HG03025 (cell line): ENCODE measurements at regions not wholly inside any gene's neighbourhood (a gene's known extent, or its start where the extent isn't known, plus 50 kb on each side); places are given as distances from the start of the nearest gene placed in this dataset.

Source experiments
- ATAC-seq: cut with Tn5 transposase; IDR thresholded peaks from one replicate; pipeline ENCODE4 v1.9.1; 2021; ENCODE audit warnings: mild to moderate bottlenecking, moderate library complexity; ENCODE audit not compliant: unreplicated experiment, low FRiP score

DNA sequence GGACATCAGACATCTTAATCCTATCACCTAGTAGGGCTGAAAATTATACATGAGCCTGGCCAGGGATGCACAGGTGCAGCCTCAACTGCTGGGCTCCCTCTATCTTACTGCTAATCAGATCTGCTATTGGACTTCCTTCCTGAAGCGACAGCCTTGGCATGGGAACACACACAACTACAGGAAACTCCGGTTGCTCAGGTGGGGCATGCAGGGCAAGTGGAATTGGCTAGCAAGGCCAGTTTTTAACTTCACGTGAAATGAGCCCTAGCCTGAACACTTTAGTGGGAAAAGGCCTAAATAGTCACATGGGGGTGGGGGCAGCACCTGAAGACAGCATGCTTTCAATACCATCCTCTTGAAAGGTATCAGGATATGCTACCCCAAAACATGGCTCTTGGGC is 147.9 kb upstream of the NCKAP5 start:
- no peak for ATAC-seq

DNA sequence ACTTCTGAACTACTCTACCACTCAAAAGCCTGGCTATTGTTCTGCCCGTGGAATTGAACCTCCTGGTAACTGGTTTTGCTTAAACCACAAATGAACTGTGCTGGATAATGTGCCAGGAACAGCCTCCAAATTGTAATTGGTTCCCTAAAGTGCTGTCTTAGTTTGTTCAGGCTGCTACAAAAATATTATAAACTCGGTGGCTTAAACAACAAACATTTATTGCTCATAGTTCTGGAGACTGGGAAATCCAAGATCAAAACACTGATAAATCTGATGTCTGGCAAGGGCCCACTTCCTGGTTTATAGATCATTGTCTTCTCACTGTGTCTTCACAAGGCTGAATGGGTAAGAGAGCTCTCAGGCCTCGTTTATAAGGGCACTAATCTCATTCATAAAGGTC is 149.2 kb upstream of the NCKAP5 start:
- no peak for ATAC-seq

DNA sequence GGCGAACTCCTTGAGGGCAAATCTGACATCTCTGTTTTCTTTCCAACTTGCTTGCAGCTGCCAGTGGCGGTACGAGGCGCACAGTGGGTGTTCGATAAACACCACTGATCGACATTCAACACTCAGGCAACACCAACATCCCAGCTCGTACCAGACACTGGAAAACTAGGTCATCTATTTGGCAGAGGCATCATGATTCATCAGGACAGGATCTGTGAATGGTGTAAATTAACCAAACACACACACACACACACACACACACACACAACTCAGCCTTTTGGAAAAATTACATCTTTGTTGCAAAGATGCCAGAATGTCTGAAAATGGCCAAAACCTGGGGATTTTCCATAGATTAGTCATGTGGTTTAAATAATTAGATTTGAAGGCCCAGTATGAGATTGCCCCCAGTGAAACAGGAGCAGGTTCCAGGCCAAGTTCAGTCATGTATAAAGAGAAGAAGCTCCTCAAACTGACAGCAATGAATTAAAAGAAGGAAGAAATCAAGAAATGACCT is 150.5 kb upstream of the NCKAP5 start:
- no peak for ATAC-seq

DNA sequence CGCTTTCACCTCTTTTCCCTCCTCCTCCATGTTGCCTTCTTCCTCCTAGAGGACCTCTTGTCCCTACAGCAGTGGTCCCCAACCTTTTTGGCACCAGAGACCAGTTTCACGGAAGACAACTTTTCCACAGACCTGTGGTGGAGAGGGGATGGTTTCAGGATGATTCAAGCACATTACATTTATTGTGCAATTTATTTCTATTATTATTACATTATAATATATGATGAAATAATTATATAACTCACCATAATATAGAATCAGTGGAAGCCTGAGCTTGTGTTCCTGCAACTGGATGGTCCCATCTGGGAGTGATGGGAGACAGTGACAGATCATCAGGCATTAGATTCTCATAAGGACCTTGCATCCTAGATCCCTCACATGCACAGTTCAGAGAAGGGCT is 152.2 kb upstream of the NCKAP5 start:
- no peak for ATAC-seq

DNA sequence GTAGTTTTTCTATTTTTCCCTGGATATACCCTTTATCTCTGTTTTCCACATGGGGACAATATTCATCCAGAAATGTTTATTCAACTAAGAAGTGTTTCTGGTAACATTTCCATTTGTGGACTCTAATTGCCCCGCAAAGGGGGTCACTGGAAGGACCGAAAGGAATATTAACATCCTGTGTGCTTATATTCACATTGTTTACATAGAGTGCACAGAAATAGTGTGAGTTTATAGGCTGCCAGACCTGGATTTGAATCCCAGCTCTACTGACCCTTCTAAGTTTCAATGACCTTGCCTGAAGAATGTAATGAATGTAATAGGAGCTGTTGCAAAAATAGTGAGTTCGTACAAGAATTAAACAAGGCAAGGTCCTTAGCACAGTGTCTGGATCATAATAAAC is 152.9 kb upstream of the NCKAP5 start:
- no peak for ATAC-seq

DNA sequence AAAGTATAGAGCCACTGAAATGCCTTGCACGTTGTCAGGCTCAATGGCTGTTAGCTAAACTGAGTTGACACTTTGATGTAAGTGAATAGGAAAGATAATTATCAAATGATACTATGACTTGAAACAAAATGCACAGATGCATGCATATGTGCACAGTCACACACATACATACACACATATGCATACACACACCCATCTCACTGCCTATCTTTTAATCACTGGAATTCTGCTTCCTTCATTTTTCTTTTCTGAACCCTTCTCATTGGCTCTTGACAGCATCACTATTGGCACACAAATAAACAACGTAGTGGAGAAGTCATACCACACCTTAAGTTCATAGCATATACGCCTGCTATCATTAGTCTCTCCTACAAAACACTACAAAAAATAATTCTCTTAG is 154.9 kb upstream of the NCKAP5 start:
- ATAC-seq, result no peak

DNA sequence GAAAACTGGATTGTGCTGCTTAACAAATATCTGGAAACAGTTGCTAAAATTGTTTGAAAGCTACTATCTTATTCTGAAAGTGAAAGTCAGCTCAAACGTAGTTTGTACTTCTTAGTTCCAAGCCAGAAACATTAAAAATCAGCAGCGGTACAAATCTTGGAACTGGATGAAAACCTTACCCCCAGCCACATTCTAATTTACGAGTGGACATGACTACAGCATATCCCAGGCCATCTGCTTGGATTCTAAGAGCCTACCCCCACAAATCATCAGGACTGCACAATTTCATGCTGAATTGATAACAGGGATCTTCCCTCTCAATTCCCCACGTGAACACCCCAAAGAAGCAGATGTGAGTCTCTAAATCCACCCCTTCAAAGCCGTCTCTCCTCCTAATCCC is 158.7 kb upstream of the NCKAP5 start:
- ATAC-seq, result no peak

DNA sequence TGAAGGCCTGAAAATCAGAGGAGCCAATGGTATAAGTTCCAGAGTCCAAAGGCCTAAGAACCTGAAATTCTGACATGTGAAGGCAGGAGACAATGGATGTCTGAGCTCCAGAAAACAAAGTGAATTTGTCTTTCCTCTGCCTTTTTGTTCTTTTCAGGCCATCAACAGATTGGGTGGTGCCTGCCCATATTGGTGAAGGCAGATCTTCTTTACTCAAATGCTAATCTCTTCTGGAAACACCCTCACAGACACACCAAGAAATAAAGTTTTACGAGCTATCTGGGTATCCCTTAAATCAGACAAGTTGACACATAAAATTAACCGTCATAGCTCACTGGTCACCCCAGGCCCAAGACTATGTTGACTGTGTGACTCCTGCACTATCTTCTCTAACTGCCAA is 163.8 kb upstream of the NCKAP5 start:
- no peak for ATAC-seq

DNA sequence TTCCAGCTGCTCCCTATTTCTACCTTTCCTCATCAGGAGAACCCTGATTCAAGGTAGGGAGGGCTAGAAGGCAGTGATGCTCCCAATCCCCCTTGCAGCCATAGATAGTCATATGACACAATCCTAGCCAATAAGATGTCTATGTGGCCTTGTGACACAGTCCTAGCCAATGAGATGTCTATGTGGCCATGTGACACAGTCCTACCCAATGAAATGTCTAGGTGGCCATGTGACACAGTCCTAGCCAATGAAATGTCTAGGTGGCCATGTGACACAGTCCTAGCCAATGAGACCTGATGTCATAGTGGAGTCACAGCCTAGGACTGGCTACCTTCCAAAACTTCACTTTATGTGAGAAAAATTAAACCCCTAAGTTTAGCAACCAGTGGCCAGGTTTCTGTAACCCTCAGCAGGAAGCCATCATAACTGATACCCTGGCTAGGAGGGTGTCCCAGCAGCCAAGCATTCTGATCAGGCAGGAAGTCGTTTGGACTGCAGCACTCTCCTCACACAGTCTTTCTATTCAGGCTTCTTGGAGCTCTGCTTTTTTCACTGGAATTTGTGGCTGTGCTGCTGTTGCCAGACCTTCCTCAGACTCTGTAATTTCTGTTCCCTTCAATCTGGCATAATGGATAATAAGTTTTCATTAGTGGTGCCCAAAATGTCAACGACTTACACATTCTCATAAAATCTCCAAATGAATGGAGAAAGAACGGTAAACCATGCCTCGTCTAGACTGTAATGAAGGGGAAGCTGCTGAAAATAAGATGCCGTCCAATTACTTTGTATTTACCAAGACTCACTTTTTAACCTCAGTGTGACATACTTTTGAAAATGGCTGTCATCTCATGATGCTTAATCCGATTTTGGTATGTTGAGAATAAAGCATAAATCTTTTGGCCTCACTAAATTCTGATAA is 165.0 kb upstream of the NCKAP5 start:
- ATAC-seq, result no peak

DNA sequence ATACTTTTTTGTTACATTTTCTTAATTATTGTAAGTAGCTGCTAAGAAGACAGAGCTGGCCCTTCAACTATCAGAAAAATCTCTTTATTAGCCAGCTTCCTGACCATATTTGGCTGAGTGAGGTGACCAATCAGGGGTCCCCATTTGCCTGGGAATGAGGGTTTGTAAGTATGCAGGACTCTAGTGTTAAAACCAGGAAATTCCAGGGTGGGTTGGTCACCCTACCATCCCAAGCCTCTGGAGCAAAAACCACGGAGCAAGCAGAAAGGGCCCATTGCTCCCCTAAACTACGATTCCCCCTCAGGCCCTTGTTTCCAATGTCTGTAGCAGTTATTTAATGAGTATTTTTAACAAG is 165.6 kb upstream of the NCKAP5 start:
- ATAC-seq, result no peak

DNA sequence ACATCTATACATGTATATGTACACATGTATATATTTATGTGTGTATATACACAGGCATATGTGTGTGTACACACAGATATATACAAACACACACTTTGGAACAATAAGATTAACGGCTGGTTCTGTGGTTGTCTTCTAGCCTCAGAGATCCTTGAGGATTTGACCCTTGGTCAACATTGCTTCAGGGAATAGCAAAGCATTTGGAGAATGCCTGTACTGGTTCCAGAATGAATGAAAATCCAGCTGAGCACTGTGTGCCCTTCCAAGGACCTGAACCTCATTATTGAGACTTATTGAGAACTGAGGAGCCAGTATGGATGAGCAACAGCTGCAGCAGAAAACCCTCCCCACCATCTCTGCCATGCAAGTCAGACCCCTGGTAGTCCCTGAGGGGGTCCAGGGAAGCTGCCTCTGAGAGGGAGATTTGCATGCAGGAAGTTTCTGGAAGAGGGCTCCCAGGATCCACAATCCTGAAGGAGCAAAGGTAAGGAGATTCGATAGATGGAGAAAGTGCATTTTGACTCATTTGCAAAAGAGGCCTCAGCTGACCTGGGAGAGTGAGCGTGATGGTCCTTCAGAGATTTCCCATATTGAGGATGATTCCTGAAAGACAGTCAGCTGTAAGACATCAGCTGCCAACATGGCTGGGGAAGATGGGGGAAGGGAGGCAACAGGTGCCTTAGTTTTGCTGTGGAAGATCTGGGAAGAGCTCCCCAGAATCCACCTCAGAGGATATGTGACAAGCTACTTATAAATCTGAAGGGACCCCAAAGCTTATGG is 166.6 kb upstream of the NCKAP5 start:
- ATAC-seq, result no peak

DNA sequence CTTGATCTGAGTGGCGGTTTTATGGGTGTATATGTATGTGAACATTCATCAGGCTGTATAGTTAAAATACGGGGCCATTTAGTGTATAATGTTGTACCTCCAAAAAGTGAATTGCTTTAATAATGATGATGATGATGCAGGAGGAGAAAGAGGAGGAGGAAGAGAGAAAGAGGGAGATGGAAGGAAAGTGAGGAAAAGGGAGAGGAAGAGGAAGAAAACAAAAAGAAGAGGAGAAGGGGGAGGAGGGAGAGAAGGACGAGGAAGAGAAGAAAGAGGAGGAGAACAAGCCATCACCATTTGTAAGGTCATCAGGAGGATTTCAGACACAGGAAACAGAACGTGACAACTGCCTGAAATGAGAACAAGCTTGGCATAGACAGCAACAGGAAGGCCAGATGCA is 168.4 kb upstream of the NCKAP5 start:
- no peak for ATAC-seq

DNA sequence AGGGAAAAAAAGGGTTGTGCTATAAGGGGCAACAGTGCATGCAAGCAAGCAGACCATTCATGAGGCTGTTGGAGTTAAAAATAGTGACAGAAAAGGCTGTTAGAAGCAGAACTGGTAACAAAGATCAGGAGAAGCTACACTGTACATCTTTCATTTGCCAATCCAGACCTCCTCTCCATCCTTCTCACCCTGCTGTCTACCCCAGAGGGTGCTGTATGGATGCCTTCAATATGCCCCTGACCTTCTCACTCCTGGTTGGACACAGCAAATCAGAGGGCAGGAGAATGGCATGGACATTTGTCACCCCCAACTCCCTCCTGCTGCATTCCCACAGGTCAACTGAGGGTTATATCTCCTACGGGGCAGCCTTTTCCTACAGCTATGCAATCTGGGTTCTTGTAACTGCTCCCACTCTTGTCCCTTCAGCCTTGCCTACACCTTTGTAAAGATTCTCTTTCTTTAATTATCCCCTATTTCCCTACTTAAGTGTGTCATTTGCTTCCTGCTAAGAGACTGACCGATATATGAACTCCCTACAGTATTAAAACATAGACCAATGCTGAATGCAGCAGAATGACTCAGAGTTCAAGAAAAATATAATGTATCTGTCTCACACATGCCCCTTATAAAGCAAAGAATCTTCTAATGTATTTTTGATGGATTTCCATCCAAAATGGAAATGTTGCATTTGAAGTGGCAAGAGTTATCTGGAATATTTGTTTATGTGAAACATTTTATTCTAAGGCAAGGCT is 169.2 kb upstream of the NCKAP5 start:
- no peak for ATAC-seq

DNA sequence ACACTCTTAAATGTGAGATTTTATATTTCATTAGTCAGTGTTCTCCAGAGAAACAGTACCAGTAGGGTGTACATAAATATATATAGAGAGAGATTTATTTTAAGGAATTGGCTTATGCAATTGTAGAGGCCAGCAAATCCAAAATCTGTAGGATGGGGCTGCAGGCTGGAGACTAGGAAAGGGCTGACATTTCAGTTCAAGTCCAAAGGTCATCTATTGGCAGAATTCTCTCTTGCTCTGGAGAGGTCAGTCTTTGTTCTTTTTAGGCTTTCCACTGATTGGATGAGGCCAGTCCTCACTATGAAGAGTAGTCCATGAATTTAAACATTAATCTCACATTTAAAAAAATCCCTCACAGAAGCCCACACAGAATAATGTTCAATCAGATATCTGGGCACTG is 170.8 kb upstream of the NCKAP5 start:
- ATAC-seq, result no peak

DNA sequence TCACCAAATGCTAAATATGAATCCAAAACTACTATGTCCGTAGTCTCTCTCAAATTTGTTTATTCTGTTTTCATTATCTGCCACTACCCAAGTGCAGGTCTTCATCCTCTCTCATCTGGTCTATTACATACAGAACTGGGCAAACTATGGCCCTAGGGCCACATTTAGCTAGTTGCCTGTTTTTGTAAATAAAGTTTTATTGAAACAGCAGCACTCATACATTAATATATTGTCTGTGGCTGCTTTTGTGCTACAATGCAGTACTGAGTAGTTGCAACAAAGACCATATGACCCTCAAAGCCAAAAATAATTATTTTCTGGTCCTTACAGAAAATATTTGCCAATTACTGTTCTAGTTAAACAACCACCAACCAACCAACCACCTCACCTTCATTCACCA is 172.2 kb upstream of the NCKAP5 start:
- no peak for ATAC-seq

DNA sequence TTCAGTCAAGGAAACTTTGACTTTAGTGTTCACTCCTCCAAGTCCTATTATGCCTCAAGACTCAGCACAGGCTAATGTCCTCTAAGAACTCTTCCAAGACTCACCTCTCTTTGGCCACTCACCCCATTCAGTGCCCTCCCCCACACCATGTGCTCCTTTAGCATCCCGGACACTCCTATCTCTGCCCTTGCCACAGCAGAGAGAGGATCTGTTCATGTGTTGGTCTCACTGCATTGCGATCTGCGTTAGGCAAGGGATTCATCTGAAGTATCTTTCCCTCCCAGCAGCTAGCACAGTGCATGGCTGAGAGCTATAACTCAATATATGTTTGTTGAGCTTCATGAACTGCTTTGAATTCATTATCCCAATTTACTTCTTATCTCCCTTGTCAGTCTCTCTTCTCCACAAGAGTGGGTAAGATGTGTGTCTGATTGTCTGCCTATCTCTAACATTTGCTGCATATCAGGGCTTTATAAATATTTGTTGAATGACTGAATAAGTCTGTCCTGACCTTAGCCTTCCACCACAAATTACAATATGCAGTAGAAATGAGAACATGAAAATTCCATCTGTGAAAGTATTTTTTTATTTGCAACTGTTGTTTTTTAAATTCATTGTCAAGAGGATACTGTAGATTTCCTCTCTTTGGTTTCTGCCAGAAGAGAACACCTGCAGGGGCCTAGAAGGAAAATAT is 179.9 kb upstream of the NCKAP5 start:
- no peak for ATAC-seq

DNA sequence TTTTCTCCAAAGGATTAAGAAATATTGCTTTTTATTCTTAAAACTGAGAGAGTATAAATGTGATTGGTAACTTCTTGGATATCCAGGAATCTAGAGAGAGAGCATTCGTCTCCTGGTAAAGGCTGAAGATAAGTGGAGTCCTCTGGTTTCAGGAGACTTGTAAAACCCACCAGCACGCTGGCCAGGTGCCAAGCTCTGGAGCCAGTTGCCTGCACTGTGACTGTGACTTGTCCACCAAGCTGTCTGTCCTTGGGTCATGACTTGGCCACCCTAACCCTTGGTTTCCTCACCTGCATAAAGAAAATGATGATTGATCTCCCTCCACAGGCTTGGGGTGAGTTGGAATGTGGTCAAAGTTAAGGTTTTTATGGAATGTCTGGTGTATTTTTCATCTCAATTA is 185.4 kb upstream of the NCKAP5 start:
- no peak for ATAC-seq

DNA sequence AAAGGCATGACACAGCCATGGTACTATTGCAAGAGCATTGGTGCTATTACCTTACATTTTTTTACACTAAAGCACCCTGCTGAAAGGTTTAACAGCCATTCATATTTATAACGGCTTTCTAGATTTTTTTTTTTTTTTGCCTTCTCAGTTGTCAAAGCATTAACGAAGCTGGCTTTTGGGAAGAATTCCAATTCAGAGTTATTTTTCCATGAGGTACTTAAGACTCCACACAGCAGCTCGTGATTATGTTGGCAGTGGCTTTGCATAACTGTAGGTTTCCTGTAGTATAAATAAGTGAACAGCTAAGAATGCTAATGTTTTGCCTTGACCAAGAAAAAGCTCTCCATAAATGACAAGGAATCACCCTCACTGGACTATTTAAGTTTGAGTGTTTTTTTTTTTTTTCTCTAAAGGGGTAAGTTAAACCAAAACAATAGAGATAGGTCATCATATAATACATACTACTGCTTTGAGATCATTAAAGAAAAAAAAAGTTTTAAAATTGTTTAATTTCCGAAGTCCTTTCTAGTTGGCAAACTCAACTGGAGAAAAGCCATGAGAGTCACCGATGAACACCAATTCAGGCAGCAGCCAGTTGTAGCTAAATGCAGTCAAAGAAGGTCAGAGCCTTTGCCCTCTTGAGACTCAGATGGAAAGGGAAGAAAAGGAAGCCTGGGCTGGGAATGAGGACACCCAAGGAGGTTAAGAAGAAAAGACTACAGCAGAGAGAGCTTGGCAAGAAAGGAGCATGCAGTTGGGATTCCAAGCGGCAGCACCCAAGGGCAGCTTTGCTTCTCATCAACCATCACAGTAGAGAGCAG is 187.4 kb upstream of the NCKAP5 start:
- no peak for ATAC-seq

DNA sequence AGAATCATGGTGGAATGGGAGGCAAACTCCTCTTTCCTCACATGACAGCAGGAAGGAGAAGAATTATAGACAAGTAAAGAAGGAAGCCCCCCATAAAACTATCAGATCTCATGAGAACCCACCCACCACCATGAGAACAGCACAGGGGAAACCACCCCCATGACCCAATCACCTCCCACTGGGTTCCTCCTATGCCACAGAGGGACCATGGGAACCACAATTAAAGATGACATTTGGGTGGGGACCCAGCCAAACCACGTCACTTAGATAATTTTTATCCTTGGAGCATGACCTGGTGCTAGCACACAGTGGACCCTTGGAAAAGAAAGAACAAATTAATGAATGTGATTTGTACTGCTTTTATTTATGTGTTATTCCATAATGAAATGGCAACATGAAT is 188.6 kb upstream of the NCKAP5 start:
- no peak for ATAC-seq

DNA sequence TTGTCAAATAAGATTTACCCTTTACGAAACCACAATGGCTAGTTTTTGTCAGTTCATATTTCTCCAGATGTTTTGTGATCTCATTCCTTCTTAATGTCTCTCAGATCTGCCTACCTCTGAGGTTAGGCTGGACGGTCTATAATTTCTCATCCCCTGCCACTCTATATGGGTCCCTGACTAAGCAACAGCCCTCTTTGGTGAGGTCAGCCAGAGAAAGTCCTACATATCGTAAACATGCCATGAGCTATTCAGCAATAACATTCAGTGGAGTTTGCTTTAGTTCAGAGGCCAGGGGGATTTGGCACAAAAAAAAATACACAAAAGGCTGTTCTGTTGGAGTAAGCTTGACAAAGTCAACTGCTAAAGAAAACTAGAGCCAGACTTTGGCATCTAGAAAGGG is 192.1 kb upstream of the NCKAP5 start:
- no peak for ATAC-seq
